H9 (cell line): ENCODE measurements at regions not wholly inside any gene's neighbourhood (a gene's known extent, or its start where the extent isn't known, plus 50 kb on each side); places are given as distances from the start of the nearest gene placed in this dataset.

ENCODE experiments used
- DNase-seq: peaks from one replicate; pipeline ENCODE4 v3.0.0-alpha.2; 2017
- H2AFZ ChIP-seq: one replicate; pipeline ENCODE4 v1.6.1; 2013; ENCODE audit warnings: mild to moderate bottlenecking, low read length, control low read depth, moderate library complexity
- H2AK5ac ChIP-seq: 2 replicates; pipeline ENCODE4 v1.6.1; 2013; ENCODE audit warnings: low read length, control low read depth, mixed read lengths; ENCODE audit not compliant: insufficient read length
- H2BK120ac ChIP-seq: one replicate; pipeline ENCODE4 v1.6.1; 2013; ENCODE audit warnings: low read depth, mild to moderate bottlenecking, low read length, control low read depth, inconsistent platforms; ENCODE audit not compliant: poor library complexity, severe bottlenecking
- H2BK12ac ChIP-seq: 2 replicates; pipeline ENCODE4 v1.6.1; 2013; ENCODE audit warnings: low read length, control low read depth, mixed read lengths, low read depth; ENCODE audit not compliant: insufficient read length
- H2BK15ac ChIP-seq: 2 replicates; pipeline ENCODE4 v1.6.1; 2013; ENCODE audit warnings: low read depth, low read length, control low read depth
- H2BK20ac ChIP-seq: one replicate; pipeline ENCODE4 v1.6.1; 2013; ENCODE audit warnings: low read depth, mild to moderate bottlenecking, low read length, control low read depth, inconsistent platforms; ENCODE audit not compliant: poor library complexity, severe bottlenecking
- H2BK5ac ChIP-seq: 2 replicates; pipeline ENCODE4 v1.6.1; 2013; ENCODE audit warnings: low read length, control low read depth, mixed read lengths; ENCODE audit not compliant: insufficient read length
- H3K14ac ChIP-seq: 2 replicates; pipeline ENCODE4 v1.6.1; 2013; ENCODE audit warnings: low read length, control low read depth; ENCODE audit not compliant: insufficient read depth
- H3K18ac ChIP-seq: 2 replicates; pipeline ENCODE4 v1.6.1; 2013; ENCODE audit warnings: low read depth, mild to moderate bottlenecking, mixed read lengths, low read length, control low read depth; ENCODE audit not compliant: insufficient read length
- H3K23ac ChIP-seq: 2 replicates; pipeline ENCODE4 v1.6.1; 2013; ENCODE audit warnings: low read length, control low read depth, mixed read lengths, low read depth; ENCODE audit not compliant: insufficient read length
- H3K23me2 ChIP-seq: 2 replicates; pipeline ENCODE4 v1.6.1; 2013; ENCODE audit warnings: low read depth, mild to moderate bottlenecking, mixed read lengths, low read length, control low read depth; ENCODE audit not compliant: insufficient read length, poor library complexity, severe bottlenecking
- H3K27ac ChIP-seq: 2 replicates; pipeline ENCODE4 v1.5.1; 2013; ENCODE audit warnings: low read length, control low read depth, mixed read lengths, low read depth; ENCODE audit not compliant: insufficient read length
- H3K27me3 ChIP-seq: 2 replicates; pipeline ENCODE4 v1.6.1; 2013; ENCODE audit warnings: low read length, control low read depth, inconsistent platforms; ENCODE audit not compliant: insufficient read depth
- H3K4ac ChIP-seq: 2 replicates; pipeline ENCODE4 v1.6.1; 2013; ENCODE audit warnings: low read depth, mild to moderate bottlenecking, control low read depth, inconsistent platforms, low read length, moderate library complexity
- H3K4me1 ChIP-seq: 2 replicates; pipeline ENCODE4 v1.6.1; 2013; ENCODE audit warnings: low read length, control low read depth, inconsistent platforms; ENCODE audit not compliant: insufficient read depth
- H3K4me2 ChIP-seq: 2 replicates; pipeline ENCODE4 v1.6.1; 2013; ENCODE audit warnings: low read length, control low read depth, mixed read lengths; ENCODE audit not compliant: insufficient read length, insufficient read depth
- H3K56ac ChIP-seq: 2 replicates; pipeline ENCODE4 v1.6.1; 2013; ENCODE audit warnings: low read depth, mild to moderate bottlenecking, mixed read lengths, low read length, control low read depth; ENCODE audit not compliant: insufficient read length
- H3K79me1 ChIP-seq: 2 replicates; pipeline ENCODE4 v1.6.1; 2013; ENCODE audit warnings: low read depth, mild to moderate bottlenecking, moderate library complexity, low read length, control low read depth, inconsistent platforms; ENCODE audit not compliant: insufficient read depth, poor library complexity, severe bottlenecking
- H3K79me2 ChIP-seq: 2 replicates; pipeline ENCODE4 v1.6.1; 2013; ENCODE audit warnings: low read length, control low read depth, inconsistent platforms; ENCODE audit not compliant: insufficient read depth
- H3K9ac ChIP-seq: 2 replicates; pipeline ENCODE4 v1.6.1; 2013; ENCODE audit warnings: low read length, control low read depth, mixed read lengths; ENCODE audit not compliant: insufficient read length; ENCODE audit errors: extremely low read depth
- H3K9me3 ChIP-seq: one replicate; pipeline ENCODE4 v1.6.1; 2013; ENCODE audit warnings: low read depth, low read length, inconsistent platforms; ENCODE audit not compliant: control insufficient read depth
- H3T11ph ChIP-seq: one replicate; pipeline ENCODE4 v1.6.1; 2013; ENCODE audit warnings: mild to moderate bottlenecking, low read length, control low read depth, inconsistent platforms
- H4K20me1 ChIP-seq: one replicate; pipeline ENCODE4 v1.6.1; 2013; ENCODE audit not compliant: control insufficient read depth, insufficient read length, insufficient read depth
- H4K5ac ChIP-seq: 2 replicates; pipeline ENCODE4 v1.6.1; 2013; ENCODE audit warnings: low read depth, mild to moderate bottlenecking, mixed read lengths, low read length, control low read depth; ENCODE audit not compliant: insufficient read length
- H4K8ac ChIP-seq: replicated peaks from 2 replicates; pipeline ENCODE4 v1.6.1; 2013; ENCODE audit warnings: low read length, control low read depth, mixed read lengths, low read depth; ENCODE audit not compliant: insufficient read length
- H4K91ac ChIP-seq: 2 replicates; pipeline ENCODE4 v1.6.1; 2013; ENCODE audit warnings: low read depth, mild to moderate bottlenecking, moderate library complexity, mixed read lengths, low read length, control low read depth; ENCODE audit not compliant: insufficient read length
- H3K27ac Mint-ChIP-seq, 3 experiments: 2 replicates in 2 of 3; 3 replicates in 1 of 3; pipeline ENCODE4 v1.8.0; 2020 to 2021; ENCODE audit warnings: mixed read lengths in 3 of 3, mild to moderate bottlenecking in 1 of 3, moderate library complexity in 1 of 3
- H3K27me3 Mint-ChIP-seq: 2 replicates; pipeline ENCODE4 v1.8.0; 2021; ENCODE audit warnings: low read depth, mild to moderate bottlenecking, moderate library complexity, mixed read lengths
- H3K36me3 Mint-ChIP-seq, 3 experiments: 2 replicates in 2 of 3; 3 replicates in 1 of 3; pipeline ENCODE4 v1.8.0; 2020 to 2021; ENCODE audit warnings: low read depth in 3 of 3, mixed read lengths in 3 of 3; ENCODE audit not compliant: insufficient read depth in 1 of 3
- H3K4me1 Mint-ChIP-seq, 2 experiments: 2 replicates each; pipeline ENCODE4 v1.8.0; 2020; ENCODE audit warnings: mixed read lengths in 2 of 2
- H3K4me3 Mint-ChIP-seq, 2 experiments: 2 replicates in 1 of 2; 3 replicates in 1 of 2; pipeline ENCODE4 v1.8.0; 2020 to 2021; ENCODE audit warnings: mild to moderate bottlenecking in 2 of 2, mixed read lengths in 2 of 2, moderate library complexity in 1 of 2
- H3K9me3 Mint-ChIP-seq, 2 experiments: 2 replicates in 1 of 2; 3 replicates in 1 of 2; pipeline ENCODE4 v1.8.0; 2020; ENCODE audit warnings: mild to moderate bottlenecking in 2 of 2, mixed read lengths in 2 of 2, moderate library complexity in 1 of 2
- WGBS: extraction: QIAGEN DNeasy Blood & Tissue Kit; methylation state at CpG from one replicate; pipeline ENCODE4 v1.1.7; 2013; ENCODE audit warnings: missing lambda C conversion rate, low lambda C conversion rate, mixed read lengths; ENCODE audit not compliant: insufficient read length; ENCODE audit errors: extremely low coverage; 5-methylcytosine and 5-hydroxymethylcytosine counted together
- TF ChIP-seq, protein P1 (sequence below): fragments of 200-600 bp; sonication (generic); conservative IDR thresholded peaks from 3 replicates; pipeline ENCODE4 v1.8.0; 2021; ENCODE audit warnings: antibody characterized with exemption, mild to moderate bottlenecking

DNA sequence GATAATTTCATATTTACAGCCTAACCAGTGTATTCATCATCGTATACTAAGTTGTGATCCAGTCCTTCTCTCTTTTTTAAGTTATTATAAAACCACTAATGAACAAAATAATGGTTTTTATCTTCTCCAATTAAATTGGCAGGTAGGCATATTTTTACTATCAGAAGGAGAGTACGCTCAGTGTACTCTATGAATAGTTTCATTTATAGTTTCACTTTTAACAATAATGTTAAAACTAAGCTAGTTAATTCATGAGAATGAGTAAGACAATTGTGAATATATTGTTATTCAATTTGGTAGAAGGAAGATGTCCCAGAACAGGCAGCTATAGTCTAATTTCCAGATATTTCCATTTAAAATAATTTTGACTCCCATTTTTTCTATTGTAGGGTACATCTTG lies 277.1 kb downstream of the RASSF9 start:
- H2BK15ac ChIP-seq, result no peak overlapping the region
- no peak overlapping the region for H3K56ac ChIP-seq
- no peaks in the 10 kb centered on the region for H3K79me1 ChIP-seq
- no peak overlapping the region for H4K8ac ChIP-seq
- H3K79me2 ChIP-seq, result no peaks in the 10 kb centered on the region
- H2BK120ac ChIP-seq, result no peak overlapping the region
- H3K18ac ChIP-seq, result no peak overlapping the region
- no peak overlapping the region for H2AK5ac ChIP-seq
- H3K27ac ChIP-seq, result no peak overlapping the region
- H2BK5ac ChIP-seq, result no peak overlapping the region
- no peak overlapping the region for H4K5ac ChIP-seq
- H4K91ac ChIP-seq, result no peak overlapping the region
- H3K9ac ChIP-seq, result no peak overlapping the region
- no peak overlapping the region for H3T11ph ChIP-seq
- H3K14ac ChIP-seq, result no peak overlapping the region
- H3K27me3 Mint-ChIP-seq, result no peaks in the 10 kb centered on the region
- no peaks in the 10 kb centered on the region for H3K9me3 Mint-ChIP-seq
- DNase-seq, result no peak
- H3K27ac Mint-ChIP-seq, result no peak overlapping the region
- H2BK12ac ChIP-seq, result no peak overlapping the region
- no peak overlapping the region for H3K4me2 ChIP-seq
- no peaks in the 10 kb centered on the region for H3K9me3 ChIP-seq
- TF ChIP-seq, protein P1, sequence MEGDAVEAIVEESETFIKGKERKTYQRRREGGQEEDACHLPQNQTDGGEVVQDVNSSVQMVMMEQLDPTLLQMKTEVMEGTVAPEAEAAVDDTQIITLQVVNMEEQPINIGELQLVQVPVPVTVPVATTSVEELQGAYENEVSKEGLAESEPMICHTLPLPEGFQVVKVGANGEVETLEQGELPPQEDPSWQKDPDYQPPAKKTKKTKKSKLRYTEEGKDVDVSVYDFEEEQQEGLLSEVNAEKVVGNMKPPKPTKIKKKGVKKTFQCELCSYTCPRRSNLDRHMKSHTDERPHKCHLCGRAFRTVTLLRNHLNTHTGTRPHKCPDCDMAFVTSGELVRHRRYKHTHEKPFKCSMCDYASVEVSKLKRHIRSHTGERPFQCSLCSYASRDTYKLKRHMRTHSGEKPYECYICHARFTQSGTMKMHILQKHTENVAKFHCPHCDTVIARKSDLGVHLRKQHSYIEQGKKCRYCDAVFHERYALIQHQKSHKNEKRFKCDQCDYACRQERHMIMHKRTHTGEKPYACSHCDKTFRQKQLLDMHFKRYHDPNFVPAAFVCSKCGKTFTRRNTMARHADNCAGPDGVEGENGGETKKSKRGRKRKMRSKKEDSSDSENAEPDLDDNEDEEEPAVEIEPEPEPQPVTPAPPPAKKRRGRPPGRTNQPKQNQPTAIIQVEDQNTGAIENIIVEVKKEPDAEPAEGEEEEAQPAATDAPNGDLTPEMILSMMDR, result no peak
- H4K20me1 ChIP-seq, result no peaks in the 10 kb centered on the region
- no CpG with 5 or more reads among the region's 2 CpGs for WGBS
- no peaks in the 10 kb centered on the region for H3K4me1 Mint-ChIP-seq
- H3K23me2 ChIP-seq, result no peaks in the 10 kb centered on the region
- H3K4me3 Mint-ChIP-seq, result no peak overlapping the region
- H2AFZ ChIP-seq, result no peak overlapping the region
- no peak overlapping the region for H2BK20ac ChIP-seq
- H3K4me1 ChIP-seq, result no peaks in the 10 kb centered on the region
- H3K4ac ChIP-seq, result no peak overlapping the region
- no peaks in the 10 kb centered on the region for H3K36me3 Mint-ChIP-seq
- no peak overlapping the region for H3K23ac ChIP-seq
- H3K27me3 ChIP-seq, result no peaks in the 10 kb centered on the region
